ENCODE measurements at regions not wholly inside any gene's neighbourhood (a gene's known extent, or its start where the extent isn't known, plus 50 kb on each side); places are given as distances from the start of the nearest gene placed in this dataset.

GRCh38 chr12:126535971-126536370 is 1470.7 kb downstream of the AACS start:
- DNase-seq (ENCODE audit: low read depth, low spot score): no peak
- ChIA-PET CTCF (no interaction called here), POLR2A (no interaction called here)
- TF ChIP-seq, protein P1, sequence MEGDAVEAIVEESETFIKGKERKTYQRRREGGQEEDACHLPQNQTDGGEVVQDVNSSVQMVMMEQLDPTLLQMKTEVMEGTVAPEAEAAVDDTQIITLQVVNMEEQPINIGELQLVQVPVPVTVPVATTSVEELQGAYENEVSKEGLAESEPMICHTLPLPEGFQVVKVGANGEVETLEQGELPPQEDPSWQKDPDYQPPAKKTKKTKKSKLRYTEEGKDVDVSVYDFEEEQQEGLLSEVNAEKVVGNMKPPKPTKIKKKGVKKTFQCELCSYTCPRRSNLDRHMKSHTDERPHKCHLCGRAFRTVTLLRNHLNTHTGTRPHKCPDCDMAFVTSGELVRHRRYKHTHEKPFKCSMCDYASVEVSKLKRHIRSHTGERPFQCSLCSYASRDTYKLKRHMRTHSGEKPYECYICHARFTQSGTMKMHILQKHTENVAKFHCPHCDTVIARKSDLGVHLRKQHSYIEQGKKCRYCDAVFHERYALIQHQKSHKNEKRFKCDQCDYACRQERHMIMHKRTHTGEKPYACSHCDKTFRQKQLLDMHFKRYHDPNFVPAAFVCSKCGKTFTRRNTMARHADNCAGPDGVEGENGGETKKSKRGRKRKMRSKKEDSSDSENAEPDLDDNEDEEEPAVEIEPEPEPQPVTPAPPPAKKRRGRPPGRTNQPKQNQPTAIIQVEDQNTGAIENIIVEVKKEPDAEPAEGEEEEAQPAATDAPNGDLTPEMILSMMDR (IDR thresholded peaks at IDR 0.05; ENCODE audit: insufficient read depth, low read length, missing control alignments): no peak
- no peak overlapping the region for H3K4me3 ChIP-seq (ENCODE audit: low read depth, low read length)

- CTCF ChIA-PET: no interaction called here
- POLR2A ChIA-PET: no interaction called here
Measured at GRCh38 chr12:126537961-126538530, 1472.8 kb downstream of the AACS start.

GRCh38 chr12:126538888-126539287 is 1473.7 kb downstream of the AACS start:
- CTCF ChIA-PET: no interaction called here
- POLR2A ChIA-PET: no interaction called here
- no peak for DNase-seq (ENCODE audit: low read depth, low spot score)
- TF ChIP-seq, protein P1 (IDR thresholded peaks at IDR 0.05; ENCODE audit: insufficient read depth, low read length, missing control alignments): no peak
- no peak overlapping the region for H3K4me3 ChIP-seq (ENCODE audit: low read depth, low read length)

More at GRCh38 chr12:126537961-126538530, 1472.8 kb downstream of the AACS start:
- no peak overlapping the region for H3K4me3 ChIP-seq (ENCODE audit: low read depth, low read length)
- no peak for DNase-seq (ENCODE audit: low read depth, low spot score)
- TF ChIP-seq, protein P1 (IDR thresholded peaks at IDR 0.05; ENCODE audit: insufficient read depth, low read length, missing control alignments): no peak

DNA sequence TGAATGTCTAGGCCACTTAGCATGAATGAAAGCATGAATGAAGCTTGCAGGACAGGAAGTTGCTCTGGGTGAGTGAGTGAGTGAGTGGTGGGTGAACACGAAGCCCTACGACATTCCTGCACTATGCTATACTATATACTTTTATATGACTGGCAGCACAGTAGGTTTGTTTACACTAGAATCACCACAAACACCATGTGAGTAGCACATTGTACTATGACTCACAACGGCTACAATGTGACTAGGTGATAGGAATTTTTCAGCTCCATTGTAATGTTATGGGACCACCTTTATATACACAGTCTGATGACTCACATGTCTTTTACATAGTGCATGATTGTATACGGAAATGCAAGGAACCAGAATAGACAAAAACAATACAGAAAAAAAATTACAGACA is 1480.2 kb downstream of the AACS start:
- ChIA-PET POLR2A (no interaction called here), CTCF (no interaction called here)
- TF ChIP-seq, protein P1 (IDR thresholded peaks at IDR 0.05; ENCODE audit: insufficient read depth, low read length, missing control alignments): no peak
- no peak overlapping the region for H3K4me3 ChIP-seq (ENCODE audit: low read depth, low read length)
- no peak for DNase-seq (ENCODE audit: low read depth, low spot score)

DNA sequence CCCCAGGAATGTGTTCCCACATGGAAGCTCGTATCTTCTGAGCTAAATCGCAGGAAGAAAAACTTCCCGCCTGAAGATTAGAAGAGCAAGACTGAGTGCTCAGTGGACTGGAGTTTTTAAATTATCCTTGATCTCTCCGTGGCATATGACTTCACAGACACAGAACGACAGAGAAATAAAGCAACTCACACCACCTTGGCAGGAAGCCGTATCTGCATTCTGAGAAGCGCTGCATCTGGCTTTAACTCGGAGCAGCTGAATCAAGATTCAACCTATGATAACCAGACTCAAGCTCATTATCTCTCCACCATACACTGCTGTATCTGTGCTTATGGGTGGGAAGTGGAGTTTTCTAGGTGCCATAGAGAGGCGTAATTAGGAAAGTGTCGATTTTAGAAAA is 1482.7 kb downstream of the AACS start:
- DNase-seq (ENCODE audit: low read depth, low spot score): no peak
- TF ChIP-seq, protein P1 (IDR thresholded peaks at IDR 0.05; ENCODE audit: insufficient read depth, low read length, missing control alignments): no peak
- ChIA-PET CTCF (no interaction called here), POLR2A (no interaction called here)
- no peak overlapping the region for H3K4me3 ChIP-seq (ENCODE audit: low read depth, low read length)

GRCh38 chr12:126551869-126552268 is 1486.6 kb downstream of the AACS start:
- CTCF ChIA-PET: no interaction called here
- DNase-seq (ENCODE audit: low read depth, low spot score): no peak
- POLR2A ChIA-PET: no interaction called here
- TF ChIP-seq, protein P1 (IDR thresholded peaks at IDR 0.05; ENCODE audit: insufficient read depth, low read length, missing control alignments): no peak
- H3K4me3 ChIP-seq (ENCODE audit: low read depth, low read length): no peak overlapping the region
